HG03039 (cell line): ENCODE measurements at regions not wholly inside any gene's neighbourhood (a gene's known extent, or its start where the extent isn't known, plus 50 kb on each side); places are given as distances from the start of the nearest gene placed in this dataset.

ENCODE experiments used
- ATAC-seq: cut with Tn5 transposase; IDR thresholded peaks from one replicate; pipeline ENCODE4 v1.9.1; 2021; ENCODE audit warnings: mild to moderate bottlenecking, moderate library complexity; ENCODE audit not compliant: unreplicated experiment

GRCh38 chr9:106684940-106685695 is 177.8 kb upstream of the ZNF462 start:
- no peak for ATAC-seq

- ATAC-seq, result no peak
Observed at GRCh38 chr9:106689089-106689488, 173.9 kb upstream of the ZNF462 start.

DNA sequence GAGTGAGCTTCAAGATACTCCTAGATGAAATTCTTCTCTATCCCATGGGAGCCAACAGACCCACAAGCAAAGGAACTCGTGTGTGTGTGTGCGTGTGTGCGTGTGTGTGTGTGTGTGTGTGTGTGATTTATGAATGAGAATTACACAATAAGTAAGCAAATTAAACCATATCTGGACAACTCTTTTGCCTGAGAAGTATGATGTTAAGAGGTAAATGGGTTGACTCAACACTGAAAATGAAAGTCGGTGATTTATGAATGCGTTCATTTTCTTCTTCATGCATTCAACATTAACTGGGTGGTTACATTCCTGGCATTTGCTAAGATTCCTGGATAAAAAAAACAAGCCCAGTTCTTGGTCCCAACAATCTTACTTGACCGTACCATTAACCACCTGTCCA is 171.3 kb upstream of the ZNF462 start:
- ATAC-seq, result no peak

DNA sequence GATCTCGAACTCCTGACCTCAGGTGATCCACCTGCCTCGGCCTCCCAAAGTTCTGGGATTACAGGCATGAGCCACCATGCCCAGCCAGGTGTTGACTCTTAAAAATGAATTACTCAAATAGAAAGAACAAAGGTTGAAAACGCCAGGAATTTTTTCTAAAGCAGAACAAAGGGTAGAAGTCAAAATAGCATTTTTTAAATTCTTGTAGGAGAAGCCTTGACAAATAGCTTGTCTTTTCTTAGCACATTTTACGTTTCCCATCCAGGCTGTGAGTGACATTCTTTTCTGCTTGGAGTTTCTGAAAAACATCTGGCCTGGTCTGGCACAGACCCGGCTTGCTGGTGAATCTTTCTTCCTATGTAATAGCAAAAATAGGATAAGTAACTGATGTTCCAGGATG is 169.4 kb upstream of the ZNF462 start:
- no peak for ATAC-seq

DNA sequence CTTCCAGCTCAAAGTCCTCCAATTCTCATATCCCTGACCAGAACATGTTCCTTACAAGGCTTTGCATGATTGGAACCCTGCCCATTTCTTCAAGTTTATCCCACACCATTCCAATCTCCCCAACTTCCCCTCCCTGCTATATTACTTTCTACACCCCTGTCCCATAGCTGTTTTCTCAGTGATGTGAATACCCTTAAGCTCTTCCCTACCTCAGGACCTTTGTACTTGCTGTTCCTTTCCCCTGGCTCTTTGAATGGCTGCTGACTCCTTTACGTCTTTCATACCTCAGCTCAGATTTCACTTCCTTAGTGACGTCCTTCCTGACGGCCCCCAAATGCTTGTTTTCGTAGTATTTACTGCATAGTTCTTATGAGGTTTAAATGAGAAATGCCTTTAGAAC is 166.2 kb upstream of the ZNF462 start:
- no peak for ATAC-seq

GRCh38 chr9:106697390-106697749 is 165.6 kb upstream of the ZNF462 start:
- ATAC-seq, result no peak

- no peak for ATAC-seq
Observed at GRCh38 chr9:106697750-106698502, 165.0 kb upstream of the ZNF462 start.

DNA sequence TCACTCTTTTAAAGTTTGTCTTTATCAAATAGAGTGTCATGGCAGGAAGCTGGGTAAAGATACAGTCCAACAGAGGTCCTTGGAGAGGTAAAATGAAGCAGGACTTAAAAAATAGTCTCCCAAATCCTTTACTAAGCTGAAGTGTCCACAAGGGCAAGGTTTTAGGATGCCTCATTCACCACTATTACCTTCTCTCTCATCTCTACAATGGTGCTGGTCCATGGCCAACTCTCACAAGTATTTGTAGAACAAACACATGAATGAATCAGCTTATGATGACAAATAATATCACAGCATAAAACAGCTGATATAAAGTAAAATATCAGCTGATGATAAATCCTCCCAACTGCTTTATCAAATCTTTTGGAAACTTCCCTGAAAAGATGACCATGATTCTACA is 162.3 kb upstream of the ZNF462 start:
- ATAC-seq, result no peak

- no peak for ATAC-seq
Observed at GRCh38 chr9:106701611-106702010, 161.4 kb upstream of the ZNF462 start.

DNA sequence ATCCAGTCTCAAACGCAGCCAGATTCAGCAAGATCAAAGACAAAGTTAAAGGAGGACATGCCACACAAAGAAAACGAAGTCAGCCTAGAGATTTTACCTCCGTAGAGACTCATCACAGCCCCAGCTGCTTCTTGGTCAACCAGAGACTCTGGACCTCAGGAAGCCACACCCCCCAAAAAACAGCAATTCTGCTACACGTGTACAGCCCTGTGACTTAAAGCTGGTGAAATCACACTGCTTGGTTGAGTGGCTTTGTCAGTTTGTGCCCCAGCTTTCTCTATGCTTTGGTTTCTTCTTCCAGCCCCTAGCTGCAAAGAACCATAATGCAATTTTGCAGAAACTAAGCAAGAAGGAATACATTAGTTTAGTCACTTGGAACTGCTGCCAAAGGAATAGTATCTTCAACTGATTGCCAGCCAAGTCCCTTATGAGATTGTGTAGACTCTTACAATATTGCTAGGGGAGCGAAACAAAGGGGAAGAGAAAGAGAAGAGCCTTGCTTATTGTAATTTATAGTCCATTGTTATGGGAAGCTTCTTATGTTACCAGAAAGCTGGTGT is 158.8 kb upstream of the ZNF462 start:
- no peak for ATAC-seq

- no peak for ATAC-seq
Observed at GRCh38 chr9:106707291-106707690, 155.7 kb upstream of the ZNF462 start.

- no peak for ATAC-seq
Observed at GRCh38 chr9:106707738-106708474, 155.1 kb upstream of the ZNF462 start.

- ATAC-seq, result no peak
Observed at GRCh38 chr9:106708475-106709146, 154.4 kb upstream of the ZNF462 start.

DNA sequence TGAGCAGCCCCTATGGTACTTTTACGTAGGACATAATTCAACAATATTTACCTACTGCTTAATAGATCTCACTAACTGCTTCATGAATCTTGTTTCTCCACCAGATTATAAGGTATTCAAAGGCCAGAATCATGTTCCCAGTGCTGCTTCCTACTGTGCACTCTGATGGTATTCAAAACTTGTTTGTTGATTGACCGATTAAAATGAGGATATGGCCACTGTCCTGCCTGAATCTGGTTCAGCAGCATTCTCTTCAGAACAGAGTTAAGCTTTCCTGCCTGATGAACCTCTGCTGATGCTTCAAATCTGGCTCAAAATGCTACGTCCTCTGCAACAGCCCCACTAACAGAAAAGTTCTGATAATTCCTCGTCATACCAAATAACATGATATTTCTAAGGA is 150.7 kb upstream of the ZNF462 start:
- no peak for ATAC-seq

GRCh38 chr9:106713206-106713605 is 149.8 kb upstream of the ZNF462 start:
- no peak for ATAC-seq

- ATAC-seq, result no peak
Observed at GRCh38 chr9:106716820-106717219, 146.1 kb upstream of the ZNF462 start.

- no peak for ATAC-seq
Observed at GRCh38 chr9:106717686-106718085, 145.3 kb upstream of the ZNF462 start.

- ATAC-seq, result no peak
Observed at GRCh38 chr9:106718936-106719335, 144.0 kb upstream of the ZNF462 start.

DNA sequence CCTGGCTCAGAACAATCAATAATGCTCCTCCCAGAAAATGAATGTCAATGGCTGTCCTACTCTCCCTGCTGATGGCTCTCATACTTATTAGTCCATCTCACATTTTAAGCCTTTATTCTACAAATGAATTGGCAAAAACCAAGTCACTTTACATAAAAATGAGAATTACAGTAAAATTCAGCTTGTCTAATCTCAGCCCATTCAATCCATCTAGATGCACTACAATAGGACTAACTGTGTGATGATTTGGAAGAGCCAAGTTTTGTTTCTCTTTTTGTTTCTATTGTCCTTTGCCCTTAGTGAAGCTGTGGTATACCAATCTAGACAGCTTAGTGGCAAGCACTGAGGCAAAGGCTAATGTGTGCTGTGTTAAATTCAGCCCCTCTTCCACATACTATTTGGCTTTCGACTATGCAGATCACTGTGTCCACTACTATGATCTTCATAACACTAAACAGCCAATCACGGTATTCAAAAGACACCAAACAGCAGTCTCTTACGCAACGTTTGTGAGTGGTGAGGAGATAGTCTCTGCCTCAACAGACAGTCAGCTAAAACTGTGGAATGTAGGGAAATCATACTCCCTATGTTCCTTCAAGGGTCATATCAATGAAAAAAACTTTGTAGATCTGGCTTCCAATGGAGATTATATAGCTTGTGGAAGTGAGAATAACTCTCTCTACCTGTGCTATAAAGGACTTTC is 140.8 kb upstream of the ZNF462 start:
- no peak for ATAC-seq

- no peak for ATAC-seq
Observed at GRCh38 chr9:106723926-106724325, 139.0 kb upstream of the ZNF462 start.
